WTC11 (cell line): ENCODE measurements at regions not wholly inside any gene's neighbourhood (a gene's known extent, or its start where the extent isn't known, plus 50 kb on each side); places are given as distances from the start of the nearest gene placed in this dataset.

Experiments
- ATAC-seq: fragments of 200-7000 bp; cut with Tn5 transposase; 2 replicates; pipeline ENCODE4 v1.10.0; 2021; ENCODE audit warnings: mild to moderate bottlenecking, moderate library complexity
- CTCF ChIA-PET: fragments of 300-600 bp; sonication (Branson Sonifier 250); formaldehyde crosslinking; loops from one replicate; lab custom pipeline; 2021; ENCODE audit warnings: antibody characterized with exemption; lab: Charles Lee
- POLR2A ChIA-PET: fragments of 350-600 bp; sonication (Branson Sonifier 250); formaldehyde crosslinking; loops from one replicate; lab custom pipeline; 2021; ENCODE audit warnings: antibody characterized with exemption; lab: Charles Lee
- DNase-seq: peaks from one replicate; pipeline ENCODE4 v3.0.0; 2021; ENCODE audit warnings: low spot score
- H3K27ac Mint-ChIP-seq: 2 replicates; pipeline ENCODE4 v1.8.0; 2021; ENCODE audit warnings: mixed read lengths
- H3K27me3 Mint-ChIP-seq: 2 replicates; pipeline ENCODE4 v1.8.0; 2021; ENCODE audit warnings: low read depth, mild to moderate bottlenecking, moderate library complexity, mixed read lengths
- H3K36me3 Mint-ChIP-seq: 2 replicates; pipeline ENCODE4 v1.8.0; 2021; ENCODE audit warnings: mixed read lengths
- H3K4me1 Mint-ChIP-seq: 2 replicates; pipeline ENCODE4 v1.8.0; 2022; ENCODE audit warnings: mixed read lengths
- H3K4me3 Mint-ChIP-seq: 2 replicates; pipeline ENCODE4 v1.8.0; 2021; ENCODE audit warnings: mild to moderate bottlenecking, moderate library complexity, mixed read lengths
- H3K9me3 Mint-ChIP-seq: 2 replicates; pipeline ENCODE4 v1.8.0; 2021; ENCODE audit warnings: mixed read lengths
- ATF1 ChIP-seq: sonication (generic); formaldehyde crosslinking; IDR thresholded peaks from 2 replicates; pipeline ENCODE4 v1.8.1; 2023; ENCODE audit warnings: mild to moderate bottlenecking, moderate library complexity, missing genetic modification reagents
- CBFB ChIP-seq: sonication (generic); formaldehyde crosslinking; IDR thresholded peaks from 2 replicates; pipeline ENCODE4 v1.8.1; 2022; ENCODE audit warnings: mild to moderate bottlenecking, low read depth, missing genetic modification reagents
- CREB1 ChIP-seq: sonication (generic); formaldehyde crosslinking; IDR thresholded peaks from 2 replicates; pipeline ENCODE4 v1.8.0; 2023; ENCODE audit warnings: mild to moderate bottlenecking, missing genetic modification reagents
- ETV6 ChIP-seq: sonication (generic); formaldehyde crosslinking; IDR thresholded peaks from 2 replicates; pipeline ENCODE4 v1.8.1; 2022; ENCODE audit warnings: mild to moderate bottlenecking, missing genetic modification reagents
- IRF2 ChIP-seq: sonication (generic); formaldehyde crosslinking; IDR thresholded peaks from 2 replicates; pipeline ENCODE4 v1.8.0; 2022; ENCODE audit warnings: low read depth, missing genetic modification reagents, borderline replicate concordance
- MXD4 ChIP-seq: fragments of 250-450 bp; sonication (Bioruptor Pico); IDR thresholded peaks from 2 replicates; pipeline ENCODE4 v1.8.0; 2021; ENCODE audit warnings: mild to moderate bottlenecking, moderate library complexity, borderline replicate concordance
- NFATC4 ChIP-seq: fragments of 250-450 bp; sonication (Bioruptor Pico); IDR thresholded peaks from 2 replicates; pipeline ENCODE4 v1.9.0; 2021; ENCODE audit warnings: mild to moderate bottlenecking
- NFYB ChIP-seq: sonication (generic); formaldehyde crosslinking; conservative IDR thresholded peaks from 2 replicates; pipeline ENCODE4 v1.8.0; 2022; ENCODE audit warnings: low read depth, missing genetic modification reagents
- RELA ChIP-seq: sonication (generic); formaldehyde crosslinking; IDR thresholded peaks from 2 replicates; pipeline ENCODE4 v1.8.1; 2022; ENCODE audit warnings: missing genetic modification reagents, mild to moderate bottlenecking, borderline replicate concordance
- TCF7 ChIP-seq: sonication (generic); formaldehyde crosslinking; IDR thresholded peaks from 2 replicates; pipeline ENCODE4 v1.8.0; 2022; ENCODE audit warnings: mild to moderate bottlenecking, low read depth, missing genetic modification reagents, moderate library complexity
- ZNF138 ChIP-seq: sonication (generic); formaldehyde crosslinking; conservative IDR thresholded peaks from 2 replicates; pipeline ENCODE4 v1.8.1; 2022; ENCODE audit warnings: mild to moderate bottlenecking, moderate library complexity, missing genetic modification reagents
- ZNF317 ChIP-seq: sonication (generic); formaldehyde crosslinking; IDR thresholded peaks from 2 replicates; pipeline ENCODE4 v1.8.1; 2023; ENCODE audit warnings: low read depth, mild to moderate bottlenecking, moderate library complexity, missing genetic modification reagents, borderline replicate concordance
- ZNF396 ChIP-seq: fragments of 250-450 bp; sonication (Bioruptor Pico); IDR thresholded peaks from 2 replicates; pipeline ENCODE4 v1.8.0; 2021; ENCODE audit warnings: mild to moderate bottlenecking, moderate library complexity, borderline replicate concordance
- ZNF416 ChIP-seq: fragments of 250-450 bp; sonication (Bioruptor Pico); IDR thresholded peaks from 2 replicates; pipeline ENCODE4 v1.9.0; 2021; ENCODE audit warnings: mild to moderate bottlenecking, inconsistent platforms
- ZNF423 ChIP-seq: fragments of 250-450 bp; sonication (Bioruptor Pico); IDR thresholded peaks from 2 replicates; pipeline ENCODE4 v2.1.2; 2022; ENCODE audit warnings: mild to moderate bottlenecking, moderate library complexity
- TF ChIP-seq, protein P1 (sequence below): sonication (generic); formaldehyde crosslinking; IDR thresholded peaks from 2 replicates; pipeline ENCODE4 v1.8.0; 2022; ENCODE audit warnings: missing genetic modification reagents
- TF ChIP-seq, protein P2 (sequence below): fragments of 250-450 bp; sonication (Bioruptor Pico); IDR thresholded peaks from 2 replicates; pipeline ENCODE4 v1.9.0; 2021; ENCODE audit warnings: mild to moderate bottlenecking
- TF ChIP-seq, protein P3 (sequence below): sonication (generic); formaldehyde crosslinking; IDR thresholded peaks from 2 replicates; pipeline ENCODE4 v1.8.0; 2023; ENCODE audit warnings: mild to moderate bottlenecking, missing genetic modification reagents
- TF ChIP-seq, protein P4 (sequence below): sonication (generic); formaldehyde crosslinking; conservative IDR thresholded peaks from 2 replicates; pipeline ENCODE4 v1.8.1; 2022; ENCODE audit warnings: mild to moderate bottlenecking, missing genetic modification reagents
- TF ChIP-seq, protein P5 (sequence below): fragments of 200-600 bp; IDR thresholded peaks from 2 replicates; pipeline ENCODE4 v1.8.0; 2022; ENCODE audit warnings: antibody characterized with exemption
- TF ChIP-seq, protein P6 (sequence below): sonication (generic); formaldehyde crosslinking; IDR thresholded peaks from 2 replicates; pipeline ENCODE4 v1.8.1; 2022; ENCODE audit warnings: mild to moderate bottlenecking, moderate library complexity, missing genetic modification reagents

DNA sequence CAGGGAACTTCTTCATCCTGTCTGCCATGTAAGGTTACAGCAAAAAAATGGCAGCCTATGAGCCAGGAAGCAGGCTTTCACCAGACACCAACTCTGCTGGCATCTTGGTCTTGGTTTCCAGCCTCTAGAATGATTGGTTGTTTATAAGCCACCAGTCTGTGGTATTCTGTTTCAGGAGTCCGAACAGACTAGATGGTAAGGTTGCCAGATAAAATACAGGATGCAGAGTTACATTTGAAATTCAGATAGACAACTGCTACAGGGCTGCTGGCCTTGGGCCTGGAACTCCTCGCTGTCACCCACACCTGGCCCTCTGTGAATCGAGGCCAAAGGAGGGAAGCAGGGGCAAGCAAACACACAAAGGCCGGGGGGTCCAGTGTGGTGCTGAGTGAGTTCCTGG, 478.8 kb upstream of the CCL2 start (continued):
- TF ChIP-seq ZNF317 (CRISPR knock-in tag): no peak

DNA sequence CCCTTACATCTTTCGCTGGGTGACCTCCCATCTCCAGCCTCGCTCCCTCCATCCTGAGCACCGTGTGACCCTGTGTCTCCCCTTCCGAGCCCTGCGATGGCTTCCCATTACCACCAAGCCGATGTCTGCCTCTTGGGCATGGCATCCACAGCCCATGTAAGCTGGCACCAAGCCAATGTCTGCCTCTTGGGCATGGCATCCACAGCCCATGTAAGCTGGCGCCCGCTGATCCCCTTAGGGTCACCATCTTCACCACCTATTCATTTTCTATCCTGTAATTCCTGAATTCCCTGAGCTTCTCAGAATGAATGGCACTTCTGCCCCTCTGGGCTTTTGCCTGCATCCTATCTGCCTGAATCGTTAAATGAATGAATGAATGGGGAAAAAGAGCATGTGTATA, 478.2 kb upstream of the CCL2 start:
- no peak for ATAC-seq
- POLR2A ChIA-PET: interaction anchor here (0.6 kb wide), 1 partner anchor 18 kb away, joined by 6 read pairs; no protein-coding TSS in a partner anchor
- Mint-ChIP-seq H3K4me1 (peaks cover 5% of the 10 kb centered on the region; the same call in 1 of the 2 replicates), H3K27ac (no peak overlapping the region), H3K36me3 (no peaks in the 10 kb centered on the region), H3K27me3 (no peaks in the 10 kb centered on the region; the same call in 1 of the 2 replicates), H3K4me3 (no peak overlapping the region), H3K9me3 (peaks cover 4% of the 10 kb centered on the region; the same call in 1 of the 2 replicates)
- no peak for TF ChIP-seq ZNF396 (CRISPR knock-in tag)
- TF ChIP-seq, protein P1, sequence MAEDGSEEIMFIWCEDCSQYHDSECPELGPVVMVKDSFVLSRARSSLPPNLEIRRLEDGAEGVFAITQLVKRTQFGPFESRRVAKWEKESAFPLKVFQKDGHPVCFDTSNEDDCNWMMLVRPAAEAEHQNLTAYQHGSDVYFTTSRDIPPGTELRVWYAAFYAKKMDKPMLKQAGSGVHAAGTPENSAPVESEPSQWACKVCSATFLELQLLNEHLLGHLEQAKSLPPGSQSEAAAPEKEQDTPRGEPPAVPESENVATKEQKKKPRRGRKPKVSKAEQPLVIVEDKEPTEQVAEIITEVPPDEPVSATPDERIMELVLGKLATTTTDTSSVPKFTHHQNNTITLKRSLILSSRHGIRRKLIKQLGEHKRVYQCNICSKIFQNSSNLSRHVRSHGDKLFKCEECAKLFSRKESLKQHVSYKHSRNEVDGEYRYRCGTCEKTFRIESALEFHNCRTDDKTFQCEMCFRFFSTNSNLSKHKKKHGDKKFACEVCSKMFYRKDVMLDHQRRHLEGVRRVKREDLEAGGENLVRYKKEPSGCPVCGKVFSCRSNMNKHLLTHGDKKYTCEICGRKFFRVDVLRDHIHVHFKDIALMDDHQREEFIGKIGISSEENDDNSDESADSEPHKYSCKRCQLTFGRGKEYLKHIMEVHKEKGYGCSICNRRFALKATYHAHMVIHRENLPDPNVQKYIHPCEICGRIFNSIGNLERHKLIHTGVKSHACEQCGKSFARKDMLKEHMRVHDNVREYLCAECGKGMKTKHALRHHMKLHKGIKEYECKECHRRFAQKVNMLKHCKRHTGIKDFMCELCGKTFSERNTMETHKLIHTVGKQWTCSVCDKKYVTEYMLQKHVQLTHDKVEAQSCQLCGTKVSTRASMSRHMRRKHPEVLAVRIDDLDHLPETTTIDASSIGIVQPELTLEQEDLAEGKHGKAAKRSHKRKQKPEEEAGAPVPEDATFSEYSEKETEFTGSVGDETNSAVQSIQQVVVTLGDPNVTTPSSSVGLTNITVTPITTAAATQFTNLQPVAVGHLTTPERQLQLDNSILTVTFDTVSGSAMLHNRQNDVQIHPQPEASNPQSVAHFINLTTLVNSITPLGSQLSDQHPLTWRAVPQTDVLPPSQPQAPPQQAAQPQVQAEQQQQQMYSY (CRISPR knock-in tag): no peak
- no peak for TF ChIP-seq NFYB
- no peak for TF ChIP-seq CBFB (CRISPR knock-in tag)
- TF ChIP-seq, protein P2, sequence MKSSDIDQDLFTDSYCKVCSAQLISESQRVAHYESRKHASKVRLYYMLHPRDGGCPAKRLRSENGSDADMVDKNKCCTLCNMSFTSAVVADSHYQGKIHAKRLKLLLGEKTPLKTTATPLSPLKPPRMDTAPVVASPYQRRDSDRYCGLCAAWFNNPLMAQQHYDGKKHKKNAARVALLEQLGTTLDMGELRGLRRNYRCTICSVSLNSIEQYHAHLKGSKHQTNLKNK (CRISPR knock-in tag): no peak
- no peak for TF ChIP-seq ZNF416 (CRISPR knock-in tag)
- TF ChIP-seq ZNF138 (CRISPR knock-in tag): no peak
- TF ChIP-seq, protein P3, sequence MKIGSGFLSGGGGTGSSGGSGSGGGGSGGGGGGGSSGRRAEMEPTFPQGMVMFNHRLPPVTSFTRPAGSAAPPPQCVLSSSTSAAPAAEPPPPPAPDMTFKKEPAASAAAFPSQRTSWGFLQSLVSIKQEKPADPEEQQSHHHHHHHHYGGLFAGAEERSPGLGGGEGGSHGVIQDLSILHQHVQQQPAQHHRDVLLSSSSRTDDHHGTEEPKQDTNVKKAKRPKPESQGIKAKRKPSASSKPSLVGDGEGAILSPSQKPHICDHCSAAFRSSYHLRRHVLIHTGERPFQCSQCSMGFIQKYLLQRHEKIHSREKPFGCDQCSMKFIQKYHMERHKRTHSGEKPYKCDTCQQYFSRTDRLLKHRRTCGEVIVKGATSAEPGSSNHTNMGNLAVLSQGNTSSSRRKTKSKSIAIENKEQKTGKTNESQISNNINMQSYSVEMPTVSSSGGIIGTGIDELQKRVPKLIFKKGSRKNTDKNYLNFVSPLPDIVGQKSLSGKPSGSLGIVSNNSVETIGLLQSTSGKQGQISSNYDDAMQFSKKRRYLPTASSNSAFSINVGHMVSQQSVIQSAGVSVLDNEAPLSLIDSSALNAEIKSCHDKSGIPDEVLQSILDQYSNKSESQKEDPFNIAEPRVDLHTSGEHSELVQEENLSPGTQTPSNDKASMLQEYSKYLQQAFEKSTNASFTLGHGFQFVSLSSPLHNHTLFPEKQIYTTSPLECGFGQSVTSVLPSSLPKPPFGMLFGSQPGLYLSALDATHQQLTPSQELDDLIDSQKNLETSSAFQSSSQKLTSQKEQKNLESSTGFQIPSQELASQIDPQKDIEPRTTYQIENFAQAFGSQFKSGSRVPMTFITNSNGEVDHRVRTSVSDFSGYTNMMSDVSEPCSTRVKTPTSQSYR (CRISPR knock-in tag): no peak
- no peak for TF ChIP-seq RELA (CRISPR knock-in tag)
- TF ChIP-seq TCF7 (CRISPR knock-in tag): no peak
- TF ChIP-seq ETV6 (CRISPR knock-in tag): no peak
- no peak for TF ChIP-seq MXD4 (CRISPR knock-in tag)
- TF ChIP-seq, protein P4, sequence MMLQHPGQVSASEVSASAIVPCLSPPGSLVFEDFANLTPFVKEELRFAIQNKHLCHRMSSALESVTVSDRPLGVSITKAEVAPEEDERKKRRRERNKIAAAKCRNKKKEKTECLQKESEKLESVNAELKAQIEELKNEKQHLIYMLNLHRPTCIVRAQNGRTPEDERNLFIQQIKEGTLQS (CRISPR knock-in tag): no peak
- TF ChIP-seq, protein P5, sequence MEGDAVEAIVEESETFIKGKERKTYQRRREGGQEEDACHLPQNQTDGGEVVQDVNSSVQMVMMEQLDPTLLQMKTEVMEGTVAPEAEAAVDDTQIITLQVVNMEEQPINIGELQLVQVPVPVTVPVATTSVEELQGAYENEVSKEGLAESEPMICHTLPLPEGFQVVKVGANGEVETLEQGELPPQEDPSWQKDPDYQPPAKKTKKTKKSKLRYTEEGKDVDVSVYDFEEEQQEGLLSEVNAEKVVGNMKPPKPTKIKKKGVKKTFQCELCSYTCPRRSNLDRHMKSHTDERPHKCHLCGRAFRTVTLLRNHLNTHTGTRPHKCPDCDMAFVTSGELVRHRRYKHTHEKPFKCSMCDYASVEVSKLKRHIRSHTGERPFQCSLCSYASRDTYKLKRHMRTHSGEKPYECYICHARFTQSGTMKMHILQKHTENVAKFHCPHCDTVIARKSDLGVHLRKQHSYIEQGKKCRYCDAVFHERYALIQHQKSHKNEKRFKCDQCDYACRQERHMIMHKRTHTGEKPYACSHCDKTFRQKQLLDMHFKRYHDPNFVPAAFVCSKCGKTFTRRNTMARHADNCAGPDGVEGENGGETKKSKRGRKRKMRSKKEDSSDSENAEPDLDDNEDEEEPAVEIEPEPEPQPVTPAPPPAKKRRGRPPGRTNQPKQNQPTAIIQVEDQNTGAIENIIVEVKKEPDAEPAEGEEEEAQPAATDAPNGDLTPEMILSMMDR: no peak
- TF ChIP-seq, protein P6, sequence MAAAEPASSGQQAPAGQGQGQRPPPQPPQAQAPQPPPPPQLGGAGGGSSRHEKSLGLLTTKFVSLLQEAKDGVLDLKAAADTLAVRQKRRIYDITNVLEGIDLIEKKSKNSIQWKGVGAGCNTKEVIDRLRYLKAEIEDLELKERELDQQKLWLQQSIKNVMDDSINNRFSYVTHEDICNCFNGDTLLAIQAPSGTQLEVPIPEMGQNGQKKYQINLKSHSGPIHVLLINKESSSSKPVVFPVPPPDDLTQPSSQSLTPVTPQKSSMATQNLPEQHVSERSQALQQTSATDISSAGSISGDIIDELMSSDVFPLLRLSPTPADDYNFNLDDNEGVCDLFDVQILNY (CRISPR knock-in tag): no peak
- TF ChIP-seq CREB1 (CRISPR knock-in tag): no peak
- no peak for TF ChIP-seq ATF1 (CRISPR knock-in tag)
- no peak for TF ChIP-seq IRF2
- no peak for TF ChIP-seq NFATC4
- TF ChIP-seq ZNF423: no peak
- CTCF ChIA-PET: interaction anchor here (1.1 to 1.6 kb wide), 3 partner anchors 169 to 370 kb away, joined by 3 to 4 read pairs (median 3); no protein-coding TSS in a partner anchor
- DNase-seq: no peak
